ENCODE measurements at regions not wholly inside any gene's neighbourhood (a gene's known extent, or its start where the extent isn't known, plus 50 kb on each side); places are given as distances from the start of the nearest gene placed in this dataset.
"Not testable (repeated sequence)": the region's sequence is repeated elsewhere in the genome, so short reads cannot be mapped to it uniquely, and the experiment has no call there.

DNA sequence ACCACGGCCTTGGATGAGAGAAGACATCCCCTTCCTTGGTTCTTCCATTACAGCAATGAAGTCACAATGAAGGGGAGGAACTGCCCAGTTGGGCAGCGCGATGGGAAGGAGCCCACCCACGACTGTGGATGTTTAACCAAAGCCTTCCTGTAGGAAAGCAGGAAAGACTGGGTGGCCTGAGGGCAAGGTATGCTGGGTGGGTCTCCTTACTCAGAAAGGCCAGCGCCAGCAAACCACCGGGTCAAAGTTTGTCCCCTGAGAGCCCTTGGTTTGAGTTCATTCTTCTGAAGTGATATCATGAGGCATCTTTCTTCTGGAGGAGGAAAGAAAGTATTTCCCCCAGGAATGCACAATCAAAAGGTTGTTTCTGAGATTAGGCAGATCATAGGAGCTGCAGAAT lies 105.2 kb downstream of the C16orf95 start:
- Mint-ChIP-seq H3K9me3 (no peaks in the 10 kb centered on the region), H3K27me3 (no peaks in the 10 kb centered on the region), H3K27ac (no peak overlapping the region), H3K4me3 (no peak overlapping the region), H3K36me3 (no peaks in the 10 kb centered on the region), H3K4me1 (no peaks in the 10 kb centered on the region)
- no peaks in the 10 kb centered on the region for H3K36me3 ChIP-seq (ENCODE audit: control insufficient read depth in 2 of 2, extremely low read depth in 1 of 2, insufficient read depth in 1 of 2, low read length in 1 of 2)
- no peaks in the 10 kb centered on the region for H3K9me3 ChIP-seq
- DNase-seq, result no peak
- H3K27ac ChIP-seq (ENCODE audit: low read length), result no peak overlapping the region
- 71% methylated on average over 5 of the region's 6 CpGs for WGBS (ENCODE audit: insufficient coverage)
- no peak overlapping the region for H3K4me3 ChIP-seq (ENCODE audit: control insufficient read depth in 1 of 2, extremely low read depth in 1 of 2, low read length in 1 of 2)
- CTCF ChIA-PET, result no interaction called here
- POLR2A ChIA-PET, result no interaction called here
- H3K27me3 ChIP-seq (replicated peaks in 1 of 2; ENCODE audit: control insufficient read depth in 2 of 2, extremely low read depth in 1 of 2, insufficient read depth in 2 of 2, low read length in 1 of 2), result no peaks in the 10 kb centered on the region
- no peaks in the 10 kb centered on the region for H3K4me1 ChIP-seq (ENCODE audit: control insufficient read depth in 1 of 2, extremely low read depth in 1 of 2, insufficient read depth in 2 of 2, low read length in 2 of 2)
- no peak for ATAC-seq (replicated peaks in 1 of 4)

DNA sequence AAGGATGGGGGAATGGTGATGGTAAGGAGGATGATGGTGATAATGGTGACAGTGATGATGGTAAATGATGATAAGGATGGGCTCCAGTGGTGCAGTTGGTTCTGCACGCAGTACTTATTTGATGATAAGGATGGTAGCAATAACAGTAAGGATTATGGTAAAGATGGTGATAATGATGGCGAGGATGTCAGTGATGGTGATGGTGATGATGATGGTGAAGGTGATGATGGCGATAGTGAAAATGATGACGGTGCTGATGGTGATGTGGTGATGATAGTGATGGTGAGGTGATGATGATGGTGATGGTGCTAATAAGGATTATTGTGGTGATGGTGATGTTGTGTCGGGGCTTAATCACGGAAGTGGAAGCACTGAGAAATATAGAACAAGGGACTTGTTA lies 103.7 kb downstream of the C16orf95 start:
- Histone ChIP-seq H3K9me3 (no peaks in the 10 kb centered on the region), H3K4me1 (ENCODE audit: control insufficient read depth in 1 of 2, extremely low read depth in 1 of 2, insufficient read depth in 2 of 2, low read length in 2 of 2) (no peaks in the 10 kb centered on the region), H3K4me3 (ENCODE audit: control insufficient read depth in 1 of 2, extremely low read depth in 1 of 2, low read length in 1 of 2) (no peak overlapping the region), H3K27me3 (replicated peaks in 1 of 2; ENCODE audit: control insufficient read depth in 2 of 2, extremely low read depth in 1 of 2, insufficient read depth in 2 of 2, low read length in 1 of 2) (no peaks in the 10 kb centered on the region), H3K36me3 (ENCODE audit: control insufficient read depth in 2 of 2, extremely low read depth in 1 of 2, insufficient read depth in 1 of 2, low read length in 1 of 2) (no peaks in the 10 kb centered on the region), H3K27ac (ENCODE audit: low read length) (no peak overlapping the region)
- no peak overlapping the region for H3K4me3 Mint-ChIP-seq
- 94% methylated on average over 6 of the region's 6 CpGs for WGBS (ENCODE audit: insufficient coverage)
- H3K4me1 Mint-ChIP-seq, result no peaks in the 10 kb centered on the region
- DNase-seq (no peak), ATAC-seq (replicated peaks in 1 of 4) (no peak)
- H3K27ac Mint-ChIP-seq, result no peak overlapping the region
- ChIA-PET POLR2A (no interaction called here), CTCF (interaction anchor here in 1 of 2 donors (0.6 kb wide), 1 partner anchor 13 kb away, joined by 5 read pairs; no protein-coding TSS in a partner anchor)
- no peaks in the 10 kb centered on the region for H3K36me3 Mint-ChIP-seq
- no peaks in the 10 kb centered on the region for H3K9me3 Mint-ChIP-seq
- H3K27me3 Mint-ChIP-seq, result no peaks in the 10 kb centered on the region

DNA sequence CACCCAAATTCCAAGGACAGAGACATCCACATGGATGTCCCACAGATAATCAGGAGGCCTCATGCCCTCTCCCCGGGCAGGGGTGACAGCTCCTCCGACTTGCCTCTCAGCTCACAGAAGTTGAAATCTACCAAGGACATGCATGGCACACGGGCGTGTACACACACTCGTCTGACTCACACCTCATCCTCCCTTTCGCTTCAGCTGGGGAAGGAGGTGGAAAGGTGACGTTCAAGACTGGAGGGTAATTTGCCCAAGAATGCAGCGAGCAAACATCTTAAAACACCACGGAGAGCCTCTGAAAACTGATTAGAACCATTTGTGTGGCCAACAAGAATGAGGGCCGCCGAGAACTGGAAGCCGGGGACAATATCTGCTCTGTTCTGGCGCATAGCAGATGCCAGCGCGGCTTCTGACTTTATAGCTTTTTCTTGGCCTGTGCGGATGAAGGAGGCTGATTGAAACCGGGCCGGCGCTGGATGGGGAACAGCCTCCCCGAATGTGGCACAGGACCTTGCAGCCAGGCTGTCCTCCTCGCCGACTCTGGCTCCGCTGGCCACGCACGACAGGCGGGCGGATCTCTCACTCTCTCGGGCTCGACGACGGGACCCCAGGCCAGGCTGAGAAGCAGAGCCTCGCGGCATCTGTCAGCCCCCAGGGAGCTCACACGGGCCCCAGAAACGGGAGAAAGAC lies 100.9 kb downstream of the C16orf95 start:
- H3K4me1 Mint-ChIP-seq, result no peaks in the 10 kb centered on the region
- Histone ChIP-seq H3K4me3 (ENCODE audit: control insufficient read depth in 1 of 2, extremely low read depth in 1 of 2, low read length in 1 of 2) (no peak overlapping the region), H3K36me3 (ENCODE audit: control insufficient read depth in 2 of 2, extremely low read depth in 1 of 2, insufficient read depth in 1 of 2, low read length in 1 of 2) (no peaks in the 10 kb centered on the region), H3K4me1 (ENCODE audit: control insufficient read depth in 1 of 2, extremely low read depth in 1 of 2, insufficient read depth in 2 of 2, low read length in 2 of 2) (no peaks in the 10 kb centered on the region), H3K27me3 (replicated peaks in 1 of 2; ENCODE audit: control insufficient read depth in 2 of 2, extremely low read depth in 1 of 2, insufficient read depth in 2 of 2, low read length in 1 of 2) (peaks cover 0 to 3% of the 10 kb centered on the region in 2 experiments), H3K9me3 (no peaks in the 10 kb centered on the region), H3K27ac (ENCODE audit: low read length) (no peak overlapping the region)
- ATAC-seq (replicated peaks in 1 of 4), result no peak
- DNase-seq, result no peak
- ChIA-PET POLR2A (no interaction called here), CTCF (no interaction called here)
- no peaks in the 10 kb centered on the region for H3K36me3 Mint-ChIP-seq
- no peak overlapping the region for H3K27ac Mint-ChIP-seq
- WGBS (ENCODE audit: insufficient coverage), result 88% methylated on average over 20 of the region's 35 CpGs
- H3K4me3 Mint-ChIP-seq, result no peak overlapping the region
- H3K9me3 Mint-ChIP-seq, result peaks cover 0 to 3% (median 0%) of the 10 kb centered on the region in 3 donors
- no peaks in the 10 kb centered on the region for H3K27me3 Mint-ChIP-seq

DNA sequence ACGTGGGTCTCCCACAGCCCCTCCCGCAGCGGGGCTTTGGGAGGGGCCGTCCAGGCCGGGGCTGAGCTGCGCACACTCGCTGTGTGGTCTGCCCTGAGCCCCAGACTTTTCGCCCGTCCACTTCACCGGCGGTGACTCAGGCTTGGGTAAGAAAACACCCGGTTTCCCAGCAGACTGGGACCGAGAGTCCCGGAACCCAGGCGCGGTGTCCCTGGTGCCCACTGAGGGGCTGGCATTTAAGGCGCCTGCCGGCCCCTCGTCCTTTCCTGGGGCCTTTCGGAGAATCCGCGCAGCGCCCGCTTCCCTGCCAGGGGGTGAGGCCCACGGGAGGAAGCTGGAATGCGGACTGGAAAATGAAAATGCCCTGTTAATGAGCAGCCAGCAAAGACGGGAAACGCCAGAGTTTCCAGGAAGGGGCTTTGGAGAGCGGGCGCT lies 100.3 kb downstream of the C16orf95 start:
- no peaks in the 10 kb centered on the region for H3K27me3 Mint-ChIP-seq
- H3K27ac Mint-ChIP-seq, result no peak overlapping the region
- DNase-seq (no peak), ATAC-seq (replicated peaks in 1 of 4) (no peak)
- no peaks in the 10 kb centered on the region for H3K4me1 Mint-ChIP-seq
- H3K4me3 Mint-ChIP-seq, result no peak overlapping the region
- Histone ChIP-seq H3K4me3 (ENCODE audit: control insufficient read depth in 1 of 2, extremely low read depth in 1 of 2, low read length in 1 of 2) (no peak overlapping the region), H3K4me1 (ENCODE audit: control insufficient read depth in 1 of 2, extremely low read depth in 1 of 2, insufficient read depth in 2 of 2, low read length in 2 of 2) (no peaks in the 10 kb centered on the region), H3K27me3 (replicated peaks in 1 of 2; ENCODE audit: control insufficient read depth in 2 of 2, extremely low read depth in 1 of 2, insufficient read depth in 2 of 2, low read length in 1 of 2) (peaks cover 0 to 3% of the 10 kb centered on the region in 2 experiments), H3K27ac (ENCODE audit: low read length) (no peak overlapping the region), H3K9me3 (no peaks in the 10 kb centered on the region), H3K36me3 (ENCODE audit: control insufficient read depth in 2 of 2, extremely low read depth in 1 of 2, insufficient read depth in 1 of 2, low read length in 1 of 2) (no peaks in the 10 kb centered on the region)
- POLR2A ChIA-PET, result no interaction called here
- H3K36me3 Mint-ChIP-seq, result no peaks in the 10 kb centered on the region
- peaks cover 0 to 3% (median 0%) of the 10 kb centered on the region in 3 donors for H3K9me3 Mint-ChIP-seq
- CTCF ChIA-PET, result no interaction called here
- WGBS (ENCODE audit: insufficient coverage), result 97% methylated on average over 28 of the region's 30 CpGs

DNA sequence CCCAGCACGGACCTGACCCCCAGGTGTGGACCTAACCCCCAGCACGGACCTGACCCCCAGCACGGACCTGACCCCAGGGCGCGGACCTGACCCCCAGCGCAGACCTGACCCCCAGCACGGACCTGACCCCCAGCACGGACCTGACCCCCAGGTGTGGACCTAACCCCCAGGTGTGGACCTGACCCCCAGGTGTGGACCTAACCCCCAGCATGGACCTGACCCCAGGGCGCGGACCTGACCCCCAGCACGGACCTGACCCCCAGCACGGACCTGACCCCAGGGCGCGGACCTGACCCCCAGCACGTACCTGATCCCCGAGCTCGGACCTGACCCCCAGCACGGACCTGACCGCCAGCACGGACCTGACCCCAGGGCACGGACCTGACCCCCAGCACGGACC lies 99.4 kb downstream of the C16orf95 start:
- not testable (repeated sequence) for H3K27ac ChIP-seq (ENCODE audit: low read length); H3K27ac Mint-ChIP-seq; ATAC-seq (replicated peaks in 1 of 4)

DNA sequence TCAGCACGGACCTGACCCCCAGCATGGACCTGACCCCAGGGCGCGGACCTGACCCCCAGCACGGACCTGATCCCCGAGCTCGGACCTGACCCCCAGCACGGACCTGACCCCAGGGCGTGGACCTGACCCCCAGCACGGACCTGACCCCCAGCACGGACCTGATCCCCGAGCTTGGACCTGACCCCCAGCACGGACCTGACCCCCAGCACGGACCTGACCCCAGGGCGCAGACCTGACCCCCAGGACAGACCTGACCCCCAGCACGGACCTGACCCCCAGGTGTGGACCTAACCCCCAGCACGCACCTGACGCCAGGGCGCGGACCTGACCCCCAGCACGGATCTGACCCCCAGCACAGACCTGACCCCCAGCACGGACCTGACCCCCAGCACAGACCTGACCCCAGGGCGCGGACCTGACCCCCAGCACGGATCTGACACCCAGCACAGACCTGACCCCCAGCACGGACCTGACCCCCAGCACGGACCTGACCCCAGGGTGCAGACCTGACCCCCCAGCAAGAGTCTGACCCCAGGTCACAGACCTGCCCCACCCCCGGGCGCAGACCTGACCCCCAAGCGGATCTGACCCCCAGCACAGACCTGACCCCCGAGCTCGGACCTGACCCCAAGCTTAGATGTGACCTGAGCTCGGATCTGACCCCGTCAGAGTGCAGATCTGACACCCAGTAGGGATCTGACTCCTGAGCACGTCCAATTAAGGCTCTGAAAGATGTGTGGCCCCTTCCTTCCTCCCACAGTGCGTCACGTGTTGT lies 98.7 kb downstream of the C16orf95 start:
- Histone ChIP-seq H3K4me1 (ENCODE audit: control insufficient read depth in 1 of 2, extremely low read depth in 1 of 2, insufficient read depth in 2 of 2, low read length in 2 of 2) (no peaks in the 10 kb centered on the region), H3K27ac (ENCODE audit: low read length) (no peak overlapping the region), H3K9me3 (no peaks in the 10 kb centered on the region), H3K36me3 (ENCODE audit: control insufficient read depth in 2 of 2, extremely low read depth in 1 of 2, insufficient read depth in 1 of 2, low read length in 1 of 2) (no peaks in the 10 kb centered on the region), H3K4me3 (ENCODE audit: control insufficient read depth in 1 of 2, extremely low read depth in 1 of 2, low read length in 1 of 2) (no peak overlapping the region), H3K27me3 (replicated peaks in 1 of 2; ENCODE audit: control insufficient read depth in 2 of 2, extremely low read depth in 1 of 2, insufficient read depth in 2 of 2, low read length in 1 of 2) (peaks cover 0 to 3% of the 10 kb centered on the region in 2 experiments)
- peaks cover 0 to 3% (median 0%) of the 10 kb centered on the region in 3 donors for H3K9me3 Mint-ChIP-seq
- 90% methylated on average over 23 of the region's 36 CpGs for WGBS (ENCODE audit: insufficient coverage)
- no peak overlapping the region for H3K27ac Mint-ChIP-seq
- DNase-seq (no peak), ATAC-seq (replicated peaks in 1 of 4) (no peak)
- ChIA-PET POLR2A (no interaction called here), CTCF (no interaction called here)
- H3K36me3 Mint-ChIP-seq, result no peaks in the 10 kb centered on the region
- no peaks in the 10 kb centered on the region for H3K4me1 Mint-ChIP-seq
- H3K4me3 Mint-ChIP-seq, result no peak overlapping the region
- H3K27me3 Mint-ChIP-seq, result no peaks in the 10 kb centered on the region

More for the DNA sequence above, 99.4 kb downstream of the C16orf95 start:
- H3K4me3 Mint-ChIP-seq; H3K27me3 ChIP-seq (replicated peaks in 1 of 2; ENCODE audit: control insufficient read depth in 2 of 2, extremely low read depth in 1 of 2, insufficient read depth in 2 of 2, low read length in 1 of 2); POLR2A ChIA-PET; DNase-seq; CTCF ChIA-PET; H3K4me1 ChIP-seq (ENCODE audit: control insufficient read depth in 1 of 2, extremely low read depth in 1 of 2, insufficient read depth in 2 of 2, low read length in 2 of 2); H3K9me3 Mint-ChIP-seq; H3K4me1 Mint-ChIP-seq; H3K36me3 ChIP-seq (ENCODE audit: control insufficient read depth in 2 of 2, extremely low read depth in 1 of 2, insufficient read depth in 1 of 2, low read length in 1 of 2); H3K4me3 ChIP-seq (ENCODE audit: control insufficient read depth in 1 of 2, extremely low read depth in 1 of 2, low read length in 1 of 2); H3K36me3 Mint-ChIP-seq; H3K27me3 Mint-ChIP-seq; H3K9me3 ChIP-seq: not testable (repeated sequence)
- 100% methylated on average over 2 of the region's 22 CpGs for WGBS (ENCODE audit: insufficient coverage)

Data from T-cell (primary cell).